ENCODE measurements at regions not wholly inside any gene's neighbourhood (a gene's known extent, or its start where the extent isn't known, plus 50 kb on each side); places are given as distances from the start of the nearest gene placed in this dataset.

- Histone ChIP-seq H3K27ac (ENCODE audit: low read length) (no peak overlapping the region), H3K36me3 (ENCODE audit: control insufficient read depth, insufficient read depth, low read length) (no peaks in the 10 kb centered on the region), H3K4me3 (ENCODE audit: low read depth in 2 of 2, low read length in 2 of 2) (no peak overlapping the region), H3K9me3 (ENCODE audit: control insufficient read depth, insufficient read depth, low read depth, low read length) (no peaks in the 10 kb centered on the region), H3K4me1 (ENCODE audit: control insufficient read depth, insufficient read depth, low read length) (no peaks in the 10 kb centered on the region), H3K27me3 (ENCODE audit: control insufficient read depth, insufficient read depth, low read length) (no peaks in the 10 kb centered on the region)
- intact Hi-C loops (cut with micrococcal nuclease; ENCODE audit: unreplicated experiment) (no loop called here), in situ Hi-C loops (cut with HindIII; ENCODE audit: low pct_unique_long_range_greater_than_20kb, low sequenced_read_pairs) (no loop called here)
- ChIA-PET CTCF (no interaction called here), POLR2A (no interaction called here)
- no peak for ATAC-seq
- BruUV-seq (replicated peaks) = no TSS peak
- DNase-seq (ENCODE audit: low read depth, low spot score) = no peak
- TF ChIP-seq TCF7L2 (IDR thresholded peaks at IDR 0.05; ENCODE audit: low read depth, low read length) (no peak), SIN3A (IDR thresholded peaks at IDR 0.05; ENCODE audit: borderline replicate concordance, insufficient read depth, low read depth, low read length) (no peak), CTCF (IDR thresholded peaks at IDR 0.05) (no peak), POLR2AphosphoS5 (IDR thresholded peaks at IDR 0.05; ENCODE audit: low read depth, low read length) (no peak)
- TF ChIP-seq, protein P1, sequence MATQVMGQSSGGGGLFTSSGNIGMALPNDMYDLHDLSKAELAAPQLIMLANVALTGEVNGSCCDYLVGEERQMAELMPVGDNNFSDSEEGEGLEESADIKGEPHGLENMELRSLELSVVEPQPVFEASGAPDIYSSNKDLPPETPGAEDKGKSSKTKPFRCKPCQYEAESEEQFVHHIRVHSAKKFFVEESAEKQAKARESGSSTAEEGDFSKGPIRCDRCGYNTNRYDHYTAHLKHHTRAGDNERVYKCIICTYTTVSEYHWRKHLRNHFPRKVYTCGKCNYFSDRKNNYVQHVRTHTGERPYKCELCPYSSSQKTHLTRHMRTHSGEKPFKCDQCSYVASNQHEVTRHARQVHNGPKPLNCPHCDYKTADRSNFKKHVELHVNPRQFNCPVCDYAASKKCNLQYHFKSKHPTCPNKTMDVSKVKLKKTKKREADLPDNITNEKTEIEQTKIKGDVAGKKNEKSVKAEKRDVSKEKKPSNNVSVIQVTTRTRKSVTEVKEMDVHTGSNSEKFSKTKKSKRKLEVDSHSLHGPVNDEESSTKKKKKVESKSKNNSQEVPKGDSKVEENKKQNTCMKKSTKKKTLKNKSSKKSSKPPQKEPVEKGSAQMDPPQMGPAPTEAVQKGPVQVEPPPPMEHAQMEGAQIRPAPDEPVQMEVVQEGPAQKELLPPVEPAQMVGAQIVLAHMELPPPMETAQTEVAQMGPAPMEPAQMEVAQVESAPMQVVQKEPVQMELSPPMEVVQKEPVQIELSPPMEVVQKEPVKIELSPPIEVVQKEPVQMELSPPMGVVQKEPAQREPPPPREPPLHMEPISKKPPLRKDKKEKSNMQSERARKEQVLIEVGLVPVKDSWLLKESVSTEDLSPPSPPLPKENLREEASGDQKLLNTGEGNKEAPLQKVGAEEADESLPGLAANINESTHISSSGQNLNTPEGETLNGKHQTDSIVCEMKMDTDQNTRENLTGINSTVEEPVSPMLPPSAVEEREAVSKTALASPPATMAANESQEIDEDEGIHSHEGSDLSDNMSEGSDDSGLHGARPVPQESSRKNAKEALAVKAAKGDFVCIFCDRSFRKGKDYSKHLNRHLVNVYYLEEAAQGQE (IDR thresholded peaks at IDR 0.05; ENCODE audit: insufficient read depth in 1 of 2, low read depth in 2 of 2, low read length in 1 of 2) = no peak
Measured at GRCh38 chr18:56284319-56284718, 354.1 kb downstream of the TXNL1 start.

- in situ Hi-C loops (cut with HindIII; ENCODE audit: low pct_unique_long_range_greater_than_20kb, low sequenced_read_pairs) = no loop called here
- H3K27ac ChIP-seq (ENCODE audit: low read length) = no peak overlapping the region
Measured at GRCh38 chr18:56283316-56283715, 355.1 kb downstream of the TXNL1 start.

More at GRCh38 chr18:56283316-56283715, 355.1 kb downstream of the TXNL1 start:
- intact Hi-C loops (cut with micrococcal nuclease; ENCODE audit: unreplicated experiment) = no loop called here
- DNase-seq (ENCODE audit: low read depth, low spot score) = no peak
- Histone ChIP-seq H3K4me1 (ENCODE audit: control insufficient read depth, insufficient read depth, low read length) (no peaks in the 10 kb centered on the region), H3K4me3 (ENCODE audit: low read depth in 2 of 2, low read length in 2 of 2) (no peak overlapping the region), H3K36me3 (ENCODE audit: control insufficient read depth, insufficient read depth, low read length) (no peaks in the 10 kb centered on the region), H3K9me3 (ENCODE audit: control insufficient read depth, insufficient read depth, low read depth, low read length) (no peaks in the 10 kb centered on the region), H3K27me3 (ENCODE audit: control insufficient read depth, insufficient read depth, low read length) (no peaks in the 10 kb centered on the region)
- CTCF ChIA-PET = no interaction called here
- BruUV-seq (replicated peaks) = no TSS peak
- no peak for ATAC-seq
- TF ChIP-seq, protein P1 (IDR thresholded peaks at IDR 0.05; ENCODE audit: insufficient read depth in 1 of 2, low read depth in 2 of 2, low read length in 1 of 2) = no peak
- TF ChIP-seq POLR2AphosphoS5 (IDR thresholded peaks at IDR 0.05; ENCODE audit: low read depth, low read length) (no peak), CTCF (IDR thresholded peaks at IDR 0.05) (no peak), TCF7L2 (IDR thresholded peaks at IDR 0.05; ENCODE audit: low read depth, low read length) (no peak), SIN3A (IDR thresholded peaks at IDR 0.05; ENCODE audit: borderline replicate concordance, insufficient read depth, low read depth, low read length) (no peak)
- POLR2A ChIA-PET = no interaction called here

Data from Panc1 (cell line).